Thyroid gland (tissue), 4 donors: ENCODE measurements at regions not wholly inside any gene's neighbourhood (a gene's known extent, or its start where the extent isn't known, plus 50 kb on each side); places are given as distances from the start of the nearest gene placed in this dataset.

Source experiments
- DNase-seq, 2 donors: peaks; one replicate each; pipeline ENCODE4 v3.0.0-alpha.2; 2019
- H3K27ac ChIP-seq, 3 donors: fragments of 200-600 bp; sonication (generic); 1 replicate in 2 of 3; 2 replicates in 1 of 3; pipeline ENCODE4 v1.5.1; 2016 to 2019; ENCODE audit warnings: mild to moderate bottlenecking in 1 of 3, moderate library complexity in 1 of 3
- H3K27me3 ChIP-seq: fragments of 200-600 bp; sonication (generic); one replicate; pipeline ENCODE4 v1.5.1; 2019
- H3K36me3 ChIP-seq, 2 donors: fragments of 200-600 bp; sonication (generic); one replicate each; pipeline ENCODE4 v1.5.1; 2016 to 2019
- H3K4me1 ChIP-seq, 2 donors: fragments of 200-600 bp; sonication (generic); one replicate each; pipeline ENCODE4 v1.5.1; 2017 to 2019
- H3K4me3 ChIP-seq, 3 donors: fragments of 200-600 bp; sonication (generic); replicated peaks in 1 of 3; 1 replicate in 2 of 3; 2 replicates in 1 of 3; pipeline ENCODE4 v1.5.1; 2016; ENCODE audit warnings: mild to moderate bottlenecking in 1 of 3
- H3K9me3 ChIP-seq: fragments of 200-600 bp; sonication (generic); one replicate; pipeline ENCODE4 v1.5.1; 2017
- POLR2A ChIP-seq, 2 donors: fragments of 450-650 bp; IDR thresholded peaks; one replicate each; pipeline ENCODE4 v1.6.1; 2017; ENCODE audit warnings: antibody characterized with exemption in 2 of 2, mild to moderate bottlenecking in 2 of 2, moderate library complexity in 1 of 2
- WGBS, 2 donors: methylation state at CpG; one replicate each; pipeline ENCODE4 v1.1.5; 2017; 5-methylcytosine and 5-hydroxymethylcytosine counted together
- intact Hi-C: fragments of 100-400 bp; cut with DNase I; formaldehyde crosslinking; loops from one replicate; pipeline ENCODE4 v1.15.1; 2023
- TF ChIP-seq, protein P1 (sequence below), 6 experiments: fragments of 200-600 bp in 3 of 6; fragments of 450-650 bp in 3 of 6; sonication (generic) in 3 of 6; IDR thresholded peaks; one replicate each; pipeline ENCODE4 v1.5.1; 2016 to 2019; ENCODE audit warnings: antibody characterized with exemption in 6 of 6, mild to moderate bottlenecking in 2 of 6, inconsistent platforms in 1 of 6, moderate library complexity in 1 of 6

DNA sequence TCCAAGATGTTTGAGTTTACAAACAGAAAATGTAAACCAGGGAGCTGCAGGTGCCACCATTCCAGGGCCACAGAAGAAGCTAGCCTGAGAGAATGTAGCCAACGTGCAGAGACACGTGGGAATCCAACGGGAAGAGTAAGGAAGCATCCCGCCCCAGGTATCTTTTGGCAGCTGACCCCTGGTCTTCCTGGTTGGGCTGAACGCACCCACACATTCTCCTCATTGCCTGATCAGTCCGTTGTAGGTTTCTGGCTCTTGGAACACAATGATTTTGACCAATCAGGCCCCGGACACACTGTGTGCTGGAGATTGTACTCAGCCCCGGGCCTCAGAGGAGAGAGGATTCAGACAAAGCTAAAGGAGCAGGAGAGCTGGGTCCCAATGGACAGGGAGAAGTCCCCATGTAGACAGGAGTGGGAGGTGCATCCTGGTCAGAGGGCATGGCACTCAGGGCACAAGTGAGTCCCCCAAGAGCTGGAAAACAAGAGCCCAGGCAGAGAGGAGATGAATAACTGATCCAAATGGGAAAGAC lies 102.3 kb downstream of the TPRA1 start:
- Histone ChIP-seq H3K4me3 (no peak overlapping the region), H3K27me3 (no peaks in the 10 kb centered on the region), H3K36me3 (no peaks in the 10 kb centered on the region), H3K27ac (no peak overlapping the region), H3K9me3 (no peaks in the 10 kb centered on the region), H3K4me1 (no peaks in the 10 kb centered on the region)
- 63 to 75% methylated on average over 8 of the region's 8 CpGs for WGBS, 2 donors
- intact Hi-C loops, result no loop called here
- no peak for DNase-seq
- no peak for TF ChIP-seq POLR2A (IDR thresholded peaks at IDR 0.05)
- TF ChIP-seq, protein P1, sequence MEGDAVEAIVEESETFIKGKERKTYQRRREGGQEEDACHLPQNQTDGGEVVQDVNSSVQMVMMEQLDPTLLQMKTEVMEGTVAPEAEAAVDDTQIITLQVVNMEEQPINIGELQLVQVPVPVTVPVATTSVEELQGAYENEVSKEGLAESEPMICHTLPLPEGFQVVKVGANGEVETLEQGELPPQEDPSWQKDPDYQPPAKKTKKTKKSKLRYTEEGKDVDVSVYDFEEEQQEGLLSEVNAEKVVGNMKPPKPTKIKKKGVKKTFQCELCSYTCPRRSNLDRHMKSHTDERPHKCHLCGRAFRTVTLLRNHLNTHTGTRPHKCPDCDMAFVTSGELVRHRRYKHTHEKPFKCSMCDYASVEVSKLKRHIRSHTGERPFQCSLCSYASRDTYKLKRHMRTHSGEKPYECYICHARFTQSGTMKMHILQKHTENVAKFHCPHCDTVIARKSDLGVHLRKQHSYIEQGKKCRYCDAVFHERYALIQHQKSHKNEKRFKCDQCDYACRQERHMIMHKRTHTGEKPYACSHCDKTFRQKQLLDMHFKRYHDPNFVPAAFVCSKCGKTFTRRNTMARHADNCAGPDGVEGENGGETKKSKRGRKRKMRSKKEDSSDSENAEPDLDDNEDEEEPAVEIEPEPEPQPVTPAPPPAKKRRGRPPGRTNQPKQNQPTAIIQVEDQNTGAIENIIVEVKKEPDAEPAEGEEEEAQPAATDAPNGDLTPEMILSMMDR (IDR thresholded peaks at IDR 0.05), result no peak

DNA sequence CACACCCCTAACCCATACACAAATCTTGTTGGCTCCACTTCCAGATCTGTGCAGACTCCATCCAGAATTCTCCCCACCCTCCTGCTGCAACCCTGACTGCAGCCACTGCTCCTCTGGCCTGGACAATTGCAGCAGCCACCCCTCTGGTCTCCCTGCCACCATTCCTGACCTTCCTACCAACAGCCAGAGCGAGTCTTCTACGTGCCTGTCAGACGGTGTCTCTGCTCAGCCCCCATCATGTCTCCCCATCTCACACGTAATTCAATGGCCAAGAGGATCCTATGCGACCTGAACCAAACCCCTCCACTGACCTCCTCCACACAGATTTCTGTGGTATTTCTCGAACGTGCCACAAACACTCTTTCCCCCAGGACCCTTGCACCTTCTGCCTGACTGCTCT lies 103.3 kb downstream of the TPRA1 start:
- Histone ChIP-seq H3K4me1 (no peaks in the 10 kb centered on the region), H3K36me3 (no peaks in the 10 kb centered on the region), H3K27ac (no peak overlapping the region), H3K27me3 (no peaks in the 10 kb centered on the region), H3K9me3 (no peaks in the 10 kb centered on the region), H3K4me3 (no peak overlapping the region)
- no peak for DNase-seq
- TF ChIP-seq, protein P1 (IDR thresholded peaks at IDR 0.05), result no peak
- no peak for TF ChIP-seq POLR2A (IDR thresholded peaks at IDR 0.05)
- intact Hi-C loops, result no loop called here
- WGBS, 2 donors, result 88% methylated on average over 7 of the region's 7 CpGs

DNA sequence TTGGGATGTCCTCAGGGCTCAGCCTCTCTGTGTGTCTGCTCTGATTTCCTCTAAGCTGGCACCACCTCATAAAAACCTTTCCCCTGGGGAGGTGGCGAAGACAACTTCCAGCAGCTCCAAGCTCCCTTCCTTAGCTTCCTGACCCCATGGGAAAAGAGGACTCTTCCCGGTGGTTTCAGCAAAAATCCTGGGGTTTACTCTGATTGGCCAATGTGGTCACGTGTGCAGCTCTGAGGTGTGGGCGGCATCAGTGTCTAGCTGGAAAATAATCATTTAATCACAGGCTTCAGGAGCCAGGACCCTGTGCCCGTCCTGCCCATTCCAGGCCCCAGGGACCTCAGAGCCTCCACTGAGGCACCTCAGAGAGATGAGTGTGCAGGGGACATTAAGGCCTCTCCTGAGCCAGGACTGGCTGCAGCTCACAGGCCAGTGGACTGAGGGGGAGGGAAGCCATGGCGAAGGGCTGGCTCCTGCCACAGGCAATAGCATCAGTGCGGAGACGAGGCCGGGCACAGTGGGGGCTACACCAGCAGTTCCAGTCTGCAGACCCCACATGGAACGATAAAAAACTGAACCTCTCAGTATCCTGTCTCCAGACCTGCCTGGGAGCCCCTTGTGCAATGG lies 104.1 kb downstream of the TPRA1 start:
- Histone ChIP-seq H3K4me3 (no peak overlapping the region), H3K36me3 (no peaks in the 10 kb centered on the region), H3K4me1 (no peaks in the 10 kb centered on the region), H3K27ac (no peak overlapping the region), H3K27me3 (no peaks in the 10 kb centered on the region), H3K9me3 (no peaks in the 10 kb centered on the region)
- DNase-seq, result no peak
- intact Hi-C loops, result no loop called here
- TF ChIP-seq POLR2A (IDR thresholded peaks at IDR 0.05), result no peak
- TF ChIP-seq, protein P1 (IDR thresholded peaks at IDR 0.05), result no peak
- WGBS, 2 donors, result 82 to 84% methylated on average over 9 to 10 of the region's 10 CpGs

GRCh38 chr3:127485396-127486170 lies 105.0 kb downstream of the TPRA1 start:
- intact Hi-C loops, result no loop called here
- Histone ChIP-seq H3K36me3 (no peaks in the 10 kb centered on the region), H3K4me3 (no peak overlapping the region), H3K4me1 (no peaks in the 10 kb centered on the region), H3K27me3 (no peaks in the 10 kb centered on the region), H3K27ac (no peak overlapping the region), H3K9me3 (no peaks in the 10 kb centered on the region)
- TF ChIP-seq, protein P1 (IDR thresholded peaks at IDR 0.05), result no peak
- no peak for TF ChIP-seq POLR2A (IDR thresholded peaks at IDR 0.05)
- WGBS, 2 donors, result 80 to 82% methylated on average over 8 of the region's 8 CpGs
- no peak for DNase-seq
